ENCODE measurements at regions not wholly inside any gene's neighbourhood (a gene's known extent, or its start where the extent isn't known, plus 50 kb on each side); places are given as distances from the start of the nearest gene placed in this dataset.

DNA sequence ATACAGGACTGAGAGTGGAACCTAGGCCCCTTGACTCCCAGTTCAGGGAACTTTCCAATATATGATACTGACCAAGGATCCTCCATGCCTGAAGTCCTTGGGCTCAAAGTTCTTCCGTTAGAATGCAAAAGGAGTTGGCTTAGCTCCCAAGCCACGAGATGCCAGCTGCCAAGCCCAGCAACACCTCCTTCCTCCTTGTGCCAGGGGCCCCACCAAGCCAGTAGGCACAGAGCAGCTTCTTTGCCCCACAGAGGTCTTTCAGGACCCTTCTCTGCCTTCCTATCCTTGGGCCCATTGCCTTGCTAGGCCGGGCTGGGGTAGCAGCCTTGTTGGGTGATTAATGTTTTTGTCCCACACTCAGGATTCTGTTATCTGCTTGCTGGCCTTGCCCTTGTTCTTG, 105.6 kb downstream of the EFNB1 start:
- TF ChIP-seq CTCF (conservative IDR thresholded peaks at IDR 0.05; ENCODE audit: low read depth, low read length), result no peak
- Histone ChIP-seq H3K4me2 (no peak overlapping the region), H3K4me3 (IDR thresholded peaks at IDR 0.05; ENCODE audit: insufficient read depth, low read depth, low read length) (no peak overlapping the region), H4K20me1 (ENCODE audit: insufficient read depth) (no peaks in the 10 kb centered on the region), H2AFZ (ENCODE audit: low read depth) (no peak overlapping the region), H3K27ac (no peak overlapping the region), H3K36me3 (ENCODE audit: insufficient read depth) (no peaks in the 10 kb centered on the region), H3K4me1 (ENCODE audit: low read depth, poor library complexity, severe bottlenecking) (peaks cover 18% of the 10 kb centered on the region), H3K27me3 (ENCODE audit: insufficient read depth, low read depth) (no peaks in the 10 kb centered on the region), H3K9ac (no peak overlapping the region), H3K79me2 (ENCODE audit: insufficient read depth, low read depth) (no peaks in the 10 kb centered on the region)

DNA sequence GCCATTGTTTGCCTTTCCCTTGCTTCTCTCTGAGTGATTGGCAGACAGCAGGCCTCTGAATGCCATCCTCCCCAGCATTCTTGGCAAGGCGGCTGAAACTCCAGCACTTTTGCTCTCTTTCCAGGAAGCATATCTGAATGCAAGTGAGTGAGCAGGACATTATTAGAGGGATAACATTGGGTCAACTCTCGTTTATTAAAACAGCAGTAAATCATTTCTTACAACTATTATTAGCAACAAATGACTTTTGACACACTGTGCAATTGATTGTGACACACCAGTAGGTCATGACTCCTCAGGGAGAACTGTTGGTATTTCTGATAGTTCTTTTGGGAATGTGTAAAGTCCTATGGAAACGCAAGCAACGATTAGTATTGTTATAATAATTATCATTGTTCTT, 103.8 kb downstream of the EFNB1 start:
- no peaks in the 10 kb centered on the region for H3K36me3 ChIP-seq (ENCODE audit: insufficient read depth)
- H3K4me1 ChIP-seq (ENCODE audit: low read depth, poor library complexity, severe bottlenecking), result peaks cover under 1% of the 10 kb centered on the region
- no peak overlapping the region for H3K9ac ChIP-seq
- no peak overlapping the region for H3K27ac ChIP-seq
- H3K4me3 ChIP-seq (IDR thresholded peaks at IDR 0.05; ENCODE audit: insufficient read depth, low read depth, low read length), result no peak overlapping the region
- no peak overlapping the region for H2AFZ ChIP-seq (ENCODE audit: low read depth)
- H3K27me3 ChIP-seq (ENCODE audit: insufficient read depth, low read depth), result no peaks in the 10 kb centered on the region
- no peak for TF ChIP-seq CTCF (conservative IDR thresholded peaks at IDR 0.05; ENCODE audit: low read depth, low read length)
- H3K79me2 ChIP-seq (ENCODE audit: insufficient read depth, low read depth), result no peaks in the 10 kb centered on the region
- no peaks in the 10 kb centered on the region for H4K20me1 ChIP-seq (ENCODE audit: insufficient read depth)
- no peak overlapping the region for H3K4me2 ChIP-seq

- Histone ChIP-seq H3K27me3 (ENCODE audit: insufficient read depth, low read depth) (no peaks in the 10 kb centered on the region), H3K79me2 (ENCODE audit: insufficient read depth, low read depth) (no peaks in the 10 kb centered on the region), H3K4me2 (no peak overlapping the region), H3K27ac (no peak overlapping the region), H4K20me1 (ENCODE audit: insufficient read depth) (no peaks in the 10 kb centered on the region), H3K4me1 (ENCODE audit: low read depth, poor library complexity, severe bottlenecking) (no peaks in the 10 kb centered on the region), H3K4me3 (IDR thresholded peaks at IDR 0.05; ENCODE audit: insufficient read depth, low read depth, low read length) (no peak overlapping the region), H3K36me3 (ENCODE audit: insufficient read depth) (no peaks in the 10 kb centered on the region), H2AFZ (ENCODE audit: low read depth) (no peak overlapping the region), H3K9ac (no peak overlapping the region)
- no peak for TF ChIP-seq CTCF (conservative IDR thresholded peaks at IDR 0.05; ENCODE audit: low read depth, low read length)
These were observed 102.5 kb downstream of the EFNB1 start for GRCh38 chrX:68931345-68931744.

- no peak overlapping the region for H2AFZ ChIP-seq (ENCODE audit: low read depth)
- no peaks in the 10 kb centered on the region for H3K79me2 ChIP-seq (ENCODE audit: insufficient read depth, low read depth)
- H4K20me1 ChIP-seq (ENCODE audit: insufficient read depth), result no peaks in the 10 kb centered on the region
- H3K27ac ChIP-seq, result no peak overlapping the region
- no peaks in the 10 kb centered on the region for H3K27me3 ChIP-seq (ENCODE audit: insufficient read depth, low read depth)
- H3K4me1 ChIP-seq (ENCODE audit: low read depth, poor library complexity, severe bottlenecking), result no peaks in the 10 kb centered on the region
- H3K4me2 ChIP-seq, result no peak overlapping the region
- no peak for TF ChIP-seq CTCF (conservative IDR thresholded peaks at IDR 0.05; ENCODE audit: low read depth, low read length)
- no peak overlapping the region for H3K4me3 ChIP-seq (IDR thresholded peaks at IDR 0.05; ENCODE audit: insufficient read depth, low read depth, low read length)
- H3K9ac ChIP-seq, result no peak overlapping the region
- no peaks in the 10 kb centered on the region for H3K36me3 ChIP-seq (ENCODE audit: insufficient read depth)
These were observed 101.9 kb downstream of the EFNB1 start for GRCh38 chrX:68930542-68931317.

All from KMS-11 (cell line).